SK-N-SH (cell line): ENCODE measurements at regions not wholly inside any gene's neighbourhood (a gene's known extent, or its start where the extent isn't known, plus 50 kb on each side); places are given as distances from the start of the nearest gene placed in this dataset.

Experiments used
- CTCF ChIA-PET: fragments of 300-600, 350-600 bp; formaldehyde crosslinking; extraction: SDS; loops from one replicate; lab custom pipeline; 2021; lab: Yijun Ruan, JAX
- POLR2A ChIA-PET: fragments of 350-600 bp; sonication (Branson Sonifier 250); formaldehyde crosslinking; extraction: SDS; loops from one replicate; lab custom pipeline; 2020; ENCODE audit warnings: antibody characterized with exemption, inconsistent platforms; lab: Yijun Ruan, JAX
- DNase-seq: peaks from one replicate; pipeline ENCODE4 v3.0.0; 2012
- H2AFZ ChIP-seq: fragments of 200-600 bp; sonication (generic); 2 replicates; pipeline ENCODE4 v1.8.1; 2016; ENCODE audit warnings: antibody characterized with exemption, mild to moderate bottlenecking, low read depth
- H3F3A ChIP-seq: fragments of 200-600 bp; sonication (generic); replicated peaks from 2 replicates; pipeline ENCODE3; 2016; ENCODE audit warnings: antibody characterized with exemption, mild to moderate bottlenecking; ENCODE audit not compliant: insufficient read depth
- H3K27ac ChIP-seq, 2 experiments: fragments of 200-500 bp in 1 of 2; fragments of 200-600 bp in 1 of 2; sonication (Bioruptor generic) in 1 of 2; sonication (generic), shearing (Covaris generic) in 1 of 2; 2 replicates each; pipeline versions ENCODE4 v1.5.1 to v1.6.1; 2014 to 2016; ENCODE audit warnings: low read depth in 2 of 2, inconsistent platforms in 1 of 2, low read length in 1 of 2, mild to moderate bottlenecking in 1 of 2, mixed read lengths in 1 of 2
- H3K27me3 ChIP-seq: fragments of 200-600 bp; sonication (generic), shearing (Covaris generic); 2 replicates; pipeline ENCODE4 v1.6.1; 2016; ENCODE audit warnings: mixed run types; ENCODE audit not compliant: insufficient read depth
- H3K36me3 ChIP-seq, 2 experiments: fragments of 200-500 bp in 1 of 2; fragments of 200-600 bp in 1 of 2; sonication (Bioruptor generic) in 1 of 2; sonication (generic) in 1 of 2; replicated peaks in 1 of 2; 2 replicates each; pipeline versions ENCODE3 to v1.5.1; 2014 to 2016; ENCODE audit warnings: low read length in 1 of 2, mild to moderate bottlenecking in 1 of 2; ENCODE audit not compliant: insufficient read depth in 2 of 2, control insufficient read depth in 1 of 2
- H3K4me1 ChIP-seq, 2 experiments: fragments of 200-500 bp in 1 of 2; fragments of 200-600 bp in 1 of 2; sonication (Bioruptor generic) in 1 of 2; sonication (generic), shearing (Covaris generic) in 1 of 2; 2 replicates each; pipeline versions ENCODE4 v1.5.1 to v1.6.1; 2014 to 2016; ENCODE audit warnings: low read depth in 1 of 2, low read length in 1 of 2, mixed run types in 1 of 2; ENCODE audit not compliant: insufficient read depth in 2 of 2, control insufficient read depth in 1 of 2
- H3K4me2 ChIP-seq: fragments of 200-600 bp; sonication (generic), shearing (Covaris generic); 2 replicates; pipeline ENCODE4 v1.6.1; 2017; ENCODE audit warnings: mixed run types
- H3K4me3 ChIP-seq, 2 experiments: fragments of 200-500 bp in 1 of 2; fragments of 200-600 bp in 1 of 2; sonication (Bioruptor generic) in 1 of 2; sonication (generic), shearing (Covaris generic) in 1 of 2; 2 replicates each; pipeline versions ENCODE4 v1.5.1 to v1.8.1; 2014 to 2016; ENCODE audit warnings: low read depth in 2 of 2, inconsistent platforms in 1 of 2, low read length in 1 of 2, mild to moderate bottlenecking in 1 of 2, mixed read lengths in 1 of 2, moderate library complexity in 1 of 2
- H3K79me2 ChIP-seq: fragments of 200-600 bp; sonication (generic); 2 replicates; pipeline ENCODE4 v1.8.1; 2017; ENCODE audit warnings: mild to moderate bottlenecking; ENCODE audit not compliant: insufficient read depth
- H3K9ac ChIP-seq: fragments of 200-600 bp; sonication (generic); 2 replicates; pipeline ENCODE4 v1.6.1; 2017; ENCODE audit warnings: mixed run types
- H3K9me2 ChIP-seq: fragments of 200-600 bp; sonication (generic); 2 replicates; pipeline ENCODE4 v1.6.1; 2017; ENCODE audit warnings: mixed run types
- H3K9me3 ChIP-seq: fragments of 200-600 bp; sonication (generic); 2 replicates; pipeline ENCODE4 v1.6.1; 2017; ENCODE audit warnings: mixed run types, mild to moderate bottlenecking, moderate library complexity
- H4K20me1 ChIP-seq: fragments of 200-600 bp; sonication (generic); 2 replicates; pipeline ENCODE4 v1.6.1; 2017; ENCODE audit warnings: mild to moderate bottlenecking, mixed run types; ENCODE audit not compliant: insufficient read depth
- CHD2 ChIP-seq: fragments of 150-350 bp; IDR thresholded peaks from 2 replicates; pipeline ENCODE4 v1.6.1; 2018; ENCODE audit warnings: low read length; ENCODE audit not compliant: partially characterized antibody
- ELF1 ChIP-seq: IDR thresholded peaks from 2 replicates; pipeline ENCODE4 v1.4.0; 2012
- FOXM1 ChIP-seq: IDR thresholded peaks from 2 replicates; pipeline ENCODE4 v1.4.0; 2012; ENCODE audit warnings: low read depth, mild to moderate bottlenecking
- GATA2 ChIP-seq: sonication (generic); formaldehyde crosslinking; IDR thresholded peaks from 2 replicates; pipeline ENCODE4 v1.5.0; 2020; ENCODE audit warnings: mild to moderate bottlenecking, missing genetic modification reagents
- JUND ChIP-seq: IDR thresholded peaks from 2 replicates; pipeline ENCODE4 v1.4.0; 2012
- MEF2A ChIP-seq: IDR thresholded peaks from 2 replicates; pipeline ENCODE4 v1.4.0; 2012; ENCODE audit warnings: low read depth, borderline replicate concordance
- MXI1 ChIP-seq: IDR thresholded peaks from 2 replicates; pipeline ENCODE4 v1.6.1; 2012; ENCODE audit warnings: mild to moderate bottlenecking, low read depth, low read length, improper control_type of control experiment
- NRF1 ChIP-seq: IDR thresholded peaks from 2 replicates; pipeline ENCODE4 v1.6.1; 2012; ENCODE audit warnings: low read depth, mild to moderate bottlenecking, low read length
- RAD21 ChIP-seq: IDR thresholded peaks from 2 replicates; pipeline ENCODE4 v1.6.1; 2012; ENCODE audit warnings: mild to moderate bottlenecking, low read length
- RCOR1 ChIP-seq: fragments of 150-350 bp; IDR thresholded peaks from 2 replicates; pipeline ENCODE4 v1.6.1; 2017; ENCODE audit warnings: antibody characterized with exemption, low read length
- RFX5 ChIP-seq: IDR thresholded peaks from 2 replicates; pipeline ENCODE4 v1.6.1; 2012; ENCODE audit warnings: mild to moderate bottlenecking, improper control_type of control experiment, low read length
- RXRA ChIP-seq: IDR thresholded peaks from 2 replicates; pipeline ENCODE4 v1.4.0; 2012; ENCODE audit warnings: low read depth, mild to moderate bottlenecking, borderline replicate concordance
- SMC3 ChIP-seq: IDR thresholded peaks from 2 replicates; pipeline ENCODE4 v1.6.1; 2012; ENCODE audit warnings: low read depth, low read length, improper control_type of control experiment
- TCF12 ChIP-seq: IDR thresholded peaks from 2 replicates; pipeline ENCODE4 v1.4.0; 2012
- YY1 ChIP-seq: IDR thresholded peaks from 2 replicates; pipeline ENCODE4 v1.4.0; 2012; ENCODE audit warnings: low read depth, mild to moderate bottlenecking
- WGBS: methylation state at CpG from one replicate; pipeline ENCODE4 v1.1.6; 2017; ENCODE audit warnings: low lambda C conversion rate; 5-methylcytosine and 5-hydroxymethylcytosine counted together
- TF ChIP-seq, protein P1 (sequence below): IDR thresholded peaks from 2 replicates; pipeline ENCODE4 v1.4.0; 2012; ENCODE audit warnings: low read depth, borderline replicate concordance
- TF ChIP-seq, protein P2 (sequence below): IDR thresholded peaks from 2 replicates; pipeline ENCODE4 v1.4.0; 2012; ENCODE audit warnings: low read depth
- TF ChIP-seq, protein P3 (sequence below): fragments of 200-600 bp; sonication (generic); IDR thresholded peaks from 2 replicates; pipeline ENCODE4 v1.6.1; 2017; ENCODE audit warnings: antibody characterized with exemption, mild to moderate bottlenecking, moderate library complexity
- TF ChIP-seq, protein P4 (sequence below): fragments of 150-350 bp; IDR thresholded peaks from 2 replicates; pipeline ENCODE4 v1.6.1; 2017; ENCODE audit warnings: antibody characterized with exemption, low read length, low read depth, borderline replicate concordance

DNA sequence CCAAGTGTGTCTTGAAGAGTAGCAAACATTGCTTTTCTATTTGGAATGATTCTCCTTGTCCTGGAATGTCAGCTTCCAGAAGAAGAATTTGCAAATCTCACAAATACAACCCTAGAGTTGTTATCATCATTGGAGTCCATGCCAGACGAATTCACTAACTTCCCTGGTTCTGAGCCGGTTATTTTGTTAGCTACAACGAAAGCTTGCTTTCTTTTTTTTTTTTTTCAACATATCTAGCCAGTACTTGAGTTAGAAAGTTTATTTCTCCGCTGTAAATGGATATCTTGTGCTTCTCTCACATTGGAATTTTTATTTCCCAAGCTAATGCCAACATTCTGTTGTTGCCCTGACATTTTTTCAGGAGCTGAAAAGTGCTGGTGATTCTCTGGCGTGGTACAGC, 138.1 kb upstream of the POM121L12 start:
- Histone ChIP-seq H2AFZ (no peak overlapping the region), H3K9me2 (no peaks in the 10 kb centered on the region), H3K9me3 (no peaks in the 10 kb centered on the region), H3K4me2 (no peak overlapping the region), H3K9ac (no peak overlapping the region), H3K79me2 (no peaks in the 10 kb centered on the region), H3K27me3 (no peaks in the 10 kb centered on the region), H3K27ac (no peak overlapping the region), H4K20me1 (no peaks in the 10 kb centered on the region), H3F3A (no peaks in the 10 kb centered on the region), H3K4me3 (no peak overlapping the region), H3K4me1 (no peaks in the 10 kb centered on the region), H3K36me3 (no peaks in the 10 kb centered on the region)
- DNase-seq = no peak
- ChIA-PET CTCF (no interaction called here), POLR2A (no interaction called here)
- TF ChIP-seq RAD21 = no peak
- TF ChIP-seq, protein P1, sequence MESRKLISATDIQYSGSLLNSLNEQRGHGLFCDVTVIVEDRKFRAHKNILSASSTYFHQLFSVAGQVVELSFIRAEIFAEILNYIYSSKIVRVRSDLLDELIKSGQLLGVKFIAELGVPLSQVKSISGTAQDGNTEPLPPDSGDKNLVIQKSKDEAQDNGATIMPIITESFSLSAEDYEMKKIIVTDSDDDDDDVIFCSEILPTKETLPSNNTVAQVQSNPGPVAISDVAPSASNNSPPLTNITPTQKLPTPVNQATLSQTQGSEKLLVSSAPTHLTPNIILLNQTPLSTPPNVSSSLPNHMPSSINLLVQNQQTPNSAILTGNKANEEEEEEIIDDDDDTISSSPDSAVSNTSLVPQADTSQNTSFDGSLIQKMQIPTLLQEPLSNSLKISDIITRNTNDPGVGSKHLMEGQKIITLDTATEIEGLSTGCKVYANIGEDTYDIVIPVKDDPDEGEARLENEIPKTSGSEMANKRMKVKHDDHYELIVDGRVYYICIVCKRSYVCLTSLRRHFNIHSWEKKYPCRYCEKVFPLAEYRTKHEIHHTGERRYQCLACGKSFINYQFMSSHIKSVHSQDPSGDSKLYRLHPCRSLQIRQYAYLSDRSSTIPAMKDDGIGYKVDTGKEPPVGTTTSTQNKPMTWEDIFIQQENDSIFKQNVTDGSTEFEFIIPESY = no peak
- TF ChIP-seq CHD2 = no peak
- WGBS = 7% methylated on average over 5 of the region's 5 CpGs

DNA sequence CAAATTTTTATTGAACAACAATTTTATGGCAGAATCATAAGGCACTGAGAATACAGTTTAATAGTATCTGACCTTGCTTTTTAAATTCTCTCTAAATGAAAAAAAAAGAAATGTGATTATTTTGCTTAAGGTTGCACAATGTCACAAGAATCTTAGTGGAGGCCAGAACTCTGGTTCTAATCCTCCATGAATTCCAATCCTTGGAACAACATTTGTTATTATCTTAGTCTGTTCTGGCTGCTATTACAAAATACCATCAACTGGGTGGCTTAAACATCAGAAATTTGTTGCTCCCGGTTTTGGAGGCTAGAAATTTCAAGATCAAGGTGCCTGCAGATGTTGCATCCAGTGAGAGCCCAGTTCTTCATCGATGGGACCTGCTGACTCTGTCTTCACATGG, 158.2 kb upstream of the POM121L12 start:
- Histone ChIP-seq H3K4me1 (no peaks in the 10 kb centered on the region), H2AFZ (no peak overlapping the region), H4K20me1 (no peaks in the 10 kb centered on the region), H3K36me3 (no peaks in the 10 kb centered on the region), H3K4me3 (no peak overlapping the region), H3K9me3 (no peaks in the 10 kb centered on the region), H3K27ac (no peak overlapping the region), H3F3A (no peaks in the 10 kb centered on the region), H3K79me2 (no peaks in the 10 kb centered on the region), H3K9ac (no peak overlapping the region), H3K27me3 (no peaks in the 10 kb centered on the region), H3K9me2 (no peaks in the 10 kb centered on the region), H3K4me2 (no peak overlapping the region)
- 3% methylated on average over 2 of the region's 2 CpGs for WGBS
- no peak for DNase-seq
- TF ChIP-seq TCF12 (no peak), ELF1 (no peak), NRF1 (no peak), CHD2 (no peak), FOXM1 (no peak), MXI1 (no peak), MEF2A (no peak), RCOR1 (no peak), SMC3 (no peak), JUND (no peak), RXRA (no peak), RAD21 (no peak), GATA2 (CRISPR knock-in tag) (no peak), YY1 (no peak), RFX5 (no peak)
- TF ChIP-seq, protein P2, sequence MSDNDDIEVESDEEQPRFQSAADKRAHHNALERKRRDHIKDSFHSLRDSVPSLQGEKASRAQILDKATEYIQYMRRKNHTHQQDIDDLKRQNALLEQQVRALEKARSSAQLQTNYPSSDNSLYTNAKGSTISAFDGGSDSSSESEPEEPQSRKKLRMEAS = no peak
- TF ChIP-seq, protein P3, sequence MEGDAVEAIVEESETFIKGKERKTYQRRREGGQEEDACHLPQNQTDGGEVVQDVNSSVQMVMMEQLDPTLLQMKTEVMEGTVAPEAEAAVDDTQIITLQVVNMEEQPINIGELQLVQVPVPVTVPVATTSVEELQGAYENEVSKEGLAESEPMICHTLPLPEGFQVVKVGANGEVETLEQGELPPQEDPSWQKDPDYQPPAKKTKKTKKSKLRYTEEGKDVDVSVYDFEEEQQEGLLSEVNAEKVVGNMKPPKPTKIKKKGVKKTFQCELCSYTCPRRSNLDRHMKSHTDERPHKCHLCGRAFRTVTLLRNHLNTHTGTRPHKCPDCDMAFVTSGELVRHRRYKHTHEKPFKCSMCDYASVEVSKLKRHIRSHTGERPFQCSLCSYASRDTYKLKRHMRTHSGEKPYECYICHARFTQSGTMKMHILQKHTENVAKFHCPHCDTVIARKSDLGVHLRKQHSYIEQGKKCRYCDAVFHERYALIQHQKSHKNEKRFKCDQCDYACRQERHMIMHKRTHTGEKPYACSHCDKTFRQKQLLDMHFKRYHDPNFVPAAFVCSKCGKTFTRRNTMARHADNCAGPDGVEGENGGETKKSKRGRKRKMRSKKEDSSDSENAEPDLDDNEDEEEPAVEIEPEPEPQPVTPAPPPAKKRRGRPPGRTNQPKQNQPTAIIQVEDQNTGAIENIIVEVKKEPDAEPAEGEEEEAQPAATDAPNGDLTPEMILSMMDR = no peak
- TF ChIP-seq, protein P4, sequence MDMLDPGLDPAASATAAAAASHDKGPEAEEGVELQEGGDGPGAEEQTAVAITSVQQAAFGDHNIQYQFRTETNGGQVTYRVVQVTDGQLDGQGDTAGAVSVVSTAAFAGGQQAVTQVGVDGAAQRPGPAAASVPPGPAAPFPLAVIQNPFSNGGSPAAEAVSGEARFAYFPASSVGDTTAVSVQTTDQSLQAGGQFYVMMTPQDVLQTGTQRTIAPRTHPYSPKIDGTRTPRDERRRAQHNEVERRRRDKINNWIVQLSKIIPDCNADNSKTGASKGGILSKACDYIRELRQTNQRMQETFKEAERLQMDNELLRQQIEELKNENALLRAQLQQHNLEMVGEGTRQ = no peak
- POLR2A ChIA-PET = no interaction called here
- CTCF ChIA-PET = no interaction called here
